ENCODE measurements at regions not wholly inside any gene's neighbourhood (a gene's known extent, or its start where the extent isn't known, plus 50 kb on each side); places are given as distances from the start of the nearest gene placed in this dataset.

GRCh38 chr15:39511000-39511915, 69.6 kb upstream of the THBS1 start:
- no peaks in the 10 kb centered on the region for H3K36me3 ChIP-seq (replicated peaks; ENCODE audit: low read depth, low read length)

GRCh38 chr15:39511916-39512260, 69.0 kb upstream of the THBS1 start:
- peaks cover 4% of the 10 kb centered on the region; the same call in 1 of the 2 replicates for H3K9me3 ChIP-seq (ENCODE audit: insufficient read depth, low read length)
- H3K4me1 ChIP-seq (ENCODE audit: low read length), result no peaks in the 10 kb centered on the region
- H3K4me2 ChIP-seq (ENCODE audit: low read length), result no peak overlapping the region
- H2AFZ ChIP-seq (ENCODE audit: low read depth, low read length), result no peak overlapping the region
- no peak overlapping the region for H3K27ac ChIP-seq (ENCODE audit: low read length)
- no peaks in the 10 kb centered on the region for H3K36me3 ChIP-seq (replicated peaks; ENCODE audit: low read depth, low read length)
- no peak overlapping the region for H3K9ac ChIP-seq (ENCODE audit: low read length)
- H3K4me3 ChIP-seq (ENCODE audit: low read length), result no peak overlapping the region
- no peaks in the 10 kb centered on the region for H4K20me1 ChIP-seq (ENCODE audit: insufficient read depth, low read length)
- peaks cover 16% of the 10 kb centered on the region; the same call in 1 of the 2 replicates for H3K27me3 ChIP-seq (ENCODE audit: low read depth, low read length)
- TF ChIP-seq CTCF (IDR thresholded peaks at IDR 0.05; ENCODE audit: low read depth, low read length) (no peak), EZH2phosphoT487 (IDR thresholded peaks at IDR 0.05; ENCODE audit: low read depth) (no peak)
- no peaks in the 10 kb centered on the region for H3K79me2 ChIP-seq (ENCODE audit: low read length)

More at GRCh38 chr15:39511000-39511915, 69.6 kb upstream of the THBS1 start:
- Histone ChIP-seq H3K9ac (ENCODE audit: low read length) (no peak overlapping the region), H3K27ac (ENCODE audit: low read length) (no peak overlapping the region), H3K4me1 (ENCODE audit: low read length) (no peaks in the 10 kb centered on the region), H3K27me3 (ENCODE audit: low read depth, low read length) (peaks cover 16% of the 10 kb centered on the region; the same call in 1 of the 2 replicates), H4K20me1 (ENCODE audit: insufficient read depth, low read length) (no peaks in the 10 kb centered on the region), H3K79me2 (ENCODE audit: low read length) (no peaks in the 10 kb centered on the region), H3K4me3 (ENCODE audit: low read length) (no peak overlapping the region), H2AFZ (ENCODE audit: low read depth, low read length) (no peak overlapping the region), H3K4me2 (ENCODE audit: low read length) (no peak overlapping the region), H3K9me3 (ENCODE audit: insufficient read depth, low read length) (peaks cover 4% of the 10 kb centered on the region; the same call in 1 of the 2 replicates)
- TF ChIP-seq EZH2phosphoT487 (IDR thresholded peaks at IDR 0.05; ENCODE audit: low read depth), result no peak
- no peak for TF ChIP-seq CTCF (IDR thresholded peaks at IDR 0.05; ENCODE audit: low read depth, low read length)

- no peak overlapping the region for H3K4me3 ChIP-seq (ENCODE audit: low read length)
- H3K4me2 ChIP-seq (ENCODE audit: low read length), result no peak overlapping the region
- H3K9me3 ChIP-seq (ENCODE audit: insufficient read depth, low read length), result peaks cover 4% of the 10 kb centered on the region; the same call in 1 of the 2 replicates
- no peaks in the 10 kb centered on the region for H4K20me1 ChIP-seq (ENCODE audit: insufficient read depth, low read length)
- no peak overlapping the region for H3K27ac ChIP-seq (ENCODE audit: low read length)
- H3K36me3 ChIP-seq (replicated peaks; ENCODE audit: low read depth, low read length), result no peaks in the 10 kb centered on the region
- H3K27me3 ChIP-seq (ENCODE audit: low read depth, low read length), result peaks cover 16% of the 10 kb centered on the region; the same call in 1 of the 2 replicates
- H2AFZ ChIP-seq (ENCODE audit: low read depth, low read length), result no peak overlapping the region
- TF ChIP-seq CTCF (IDR thresholded peaks at IDR 0.05; ENCODE audit: low read depth, low read length), result no peak
- no peak for TF ChIP-seq EZH2phosphoT487 (IDR thresholded peaks at IDR 0.05; ENCODE audit: low read depth)
- no peak overlapping the region for H3K9ac ChIP-seq (ENCODE audit: low read length)
- no peaks in the 10 kb centered on the region for H3K79me2 ChIP-seq (ENCODE audit: low read length)
- no peaks in the 10 kb centered on the region for H3K4me1 ChIP-seq (ENCODE audit: low read length)
Measured at GRCh38 chr15:39512643-39513042, 68.2 kb upstream of the THBS1 start.

- Histone ChIP-seq H3K9ac (ENCODE audit: low read length) (no peak overlapping the region), H4K20me1 (ENCODE audit: insufficient read depth, low read length) (no peaks in the 10 kb centered on the region), H3K27me3 (ENCODE audit: low read depth, low read length) (peaks cover 16% of the 10 kb centered on the region; the same call in 1 of the 2 replicates), H2AFZ (ENCODE audit: low read depth, low read length) (no peak overlapping the region), H3K27ac (ENCODE audit: low read length) (no peak overlapping the region), H3K9me3 (ENCODE audit: insufficient read depth, low read length) (peaks cover 4% of the 10 kb centered on the region; the same call in 1 of the 2 replicates), H3K4me2 (ENCODE audit: low read length) (no peak overlapping the region), H3K4me3 (ENCODE audit: low read length) (no peak overlapping the region), H3K36me3 (replicated peaks; ENCODE audit: low read depth, low read length) (no peaks in the 10 kb centered on the region), H3K79me2 (ENCODE audit: low read length) (no peaks in the 10 kb centered on the region), H3K4me1 (ENCODE audit: low read length) (no peaks in the 10 kb centered on the region)
- TF ChIP-seq EZH2phosphoT487 (IDR thresholded peaks at IDR 0.05; ENCODE audit: low read depth) (no peak), CTCF (IDR thresholded peaks at IDR 0.05; ENCODE audit: low read depth, low read length) (no peak)
Measured at GRCh38 chr15:39513936-39514335, 66.9 kb upstream of the THBS1 start.

Data from OCI-LY3 (cell line).